Colonic mucosa (tissue), 4 donors: ENCODE measurements at regions not wholly inside any gene's neighbourhood (a gene's known extent, or its start where the extent isn't known, plus 50 kb on each side); places are given as distances from the start of the nearest gene placed in this dataset.

Experiments used
- DNase-seq: peaks from one replicate; pipeline ENCODE4 v3.0.0-alpha.2; 2020
- H3K27ac ChIP-seq: fragments of 200-600 bp; one replicate; pipeline ENCODE4 v1.8.0; 2021
- H3K27me3 ChIP-seq: fragments of 200-600 bp; one replicate; pipeline ENCODE4 v1.8.0; 2021
- H3K36me3 ChIP-seq: fragments of 200-600 bp; one replicate; pipeline ENCODE4 v1.8.0; 2021
- H3K4me1 ChIP-seq: fragments of 200-600 bp; one replicate; pipeline ENCODE4 v1.8.0; 2021; ENCODE audit warnings: mild to moderate bottlenecking
- H3K4me3 ChIP-seq: fragments of 200-600 bp; one replicate; pipeline ENCODE4 v1.8.0; 2021
- H3K9ac ChIP-seq, 2 donors: one replicate each; pipeline ENCODE4 v1.7.0; 2013; ENCODE audit warnings: control low read depth in 2 of 2, low read depth in 2 of 2, low read length in 2 of 2
- H3K9me3 ChIP-seq: fragments of 200-600 bp; one replicate; pipeline ENCODE4 v1.8.0; 2021
- intact Hi-C: fragments of 100-400 bp; cut with DNase I; formaldehyde crosslinking; loops from one replicate; pipeline ENCODE4 v1.14.1; 2022
- TF ChIP-seq, protein P1 (sequence below): fragments of 200-600 bp; IDR thresholded peaks from one replicate; pipeline ENCODE4 v1.8.0; 2022; ENCODE audit warnings: antibody characterized with exemption, mild to moderate bottlenecking
- donor health status: healthy.
- donor health status: DM: no; HTN: no; CAD: no.
- donor health status: DM: no; HTN: no; CAD: no.

DNA sequence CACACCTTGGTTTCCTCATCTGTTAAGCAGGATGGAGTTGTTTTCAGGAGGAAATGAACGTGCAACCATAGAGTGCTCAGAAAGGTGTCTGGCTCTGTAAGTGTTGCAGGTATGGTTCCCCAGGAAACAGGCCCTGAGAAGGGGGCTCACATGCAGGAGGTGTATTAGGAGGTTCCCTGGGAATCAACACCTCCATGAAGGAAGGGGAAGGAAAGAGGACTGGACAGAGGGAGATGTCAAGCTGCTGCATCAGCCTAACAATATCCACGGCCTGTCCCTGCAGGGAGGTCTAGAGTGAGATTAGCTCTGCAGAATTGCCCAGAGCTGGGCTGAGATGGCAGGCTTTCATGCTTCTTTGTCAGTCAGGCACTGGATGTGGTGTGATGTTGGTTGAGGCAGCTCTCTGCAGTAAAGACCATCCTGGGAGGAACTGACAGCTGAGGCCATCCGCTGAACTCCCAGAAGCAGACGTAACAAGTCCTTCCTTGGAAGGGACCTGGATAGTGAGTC, 373.3 kb downstream of the ZNF536 start:
- Histone ChIP-seq H3K36me3 (no peaks in the 10 kb centered on the region), H3K27ac (no peak overlapping the region)
- intact Hi-C loops, result no loop called here

DNA sequence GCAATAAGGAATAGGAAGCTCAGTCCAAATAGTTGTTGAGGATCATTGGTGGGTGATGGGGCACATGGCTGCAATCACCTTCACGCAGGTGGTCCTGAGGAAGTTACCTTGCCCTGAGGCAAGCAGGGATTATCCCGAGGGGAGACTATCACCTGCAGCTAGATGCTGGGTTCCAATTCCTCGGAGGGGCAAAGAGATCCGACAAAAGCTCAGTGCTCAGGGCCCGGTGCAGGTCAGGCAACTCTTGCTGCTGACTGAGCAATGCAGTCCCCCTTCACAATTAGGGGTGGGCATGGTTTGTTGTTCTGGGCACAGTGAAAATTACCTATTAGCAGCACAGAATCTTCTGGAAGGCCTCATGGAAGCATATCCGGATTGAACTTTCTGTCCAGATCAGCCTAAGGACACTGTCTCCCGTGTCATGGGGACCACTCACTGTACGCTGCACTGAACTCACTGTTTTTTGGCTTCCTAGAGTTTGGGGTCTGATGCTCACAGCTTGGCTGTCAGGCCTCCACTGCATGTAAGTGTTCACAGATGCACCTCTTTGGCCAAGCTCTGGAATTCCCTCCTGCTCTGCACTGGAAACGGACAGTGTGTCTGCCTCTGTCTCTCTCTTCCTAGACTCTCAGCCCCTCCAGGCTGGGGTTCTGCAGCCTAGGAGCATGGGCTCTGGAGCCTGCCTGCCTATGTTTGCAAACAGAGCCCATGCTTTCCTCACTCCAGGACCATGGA, 372.7 kb downstream of the ZNF536 start:
- no peaks in the 10 kb centered on the region for H3K4me1 ChIP-seq
- no peak overlapping the region for H3K27ac ChIP-seq
- H3K36me3 ChIP-seq, result no peaks in the 10 kb centered on the region
- TF ChIP-seq, protein P1, sequence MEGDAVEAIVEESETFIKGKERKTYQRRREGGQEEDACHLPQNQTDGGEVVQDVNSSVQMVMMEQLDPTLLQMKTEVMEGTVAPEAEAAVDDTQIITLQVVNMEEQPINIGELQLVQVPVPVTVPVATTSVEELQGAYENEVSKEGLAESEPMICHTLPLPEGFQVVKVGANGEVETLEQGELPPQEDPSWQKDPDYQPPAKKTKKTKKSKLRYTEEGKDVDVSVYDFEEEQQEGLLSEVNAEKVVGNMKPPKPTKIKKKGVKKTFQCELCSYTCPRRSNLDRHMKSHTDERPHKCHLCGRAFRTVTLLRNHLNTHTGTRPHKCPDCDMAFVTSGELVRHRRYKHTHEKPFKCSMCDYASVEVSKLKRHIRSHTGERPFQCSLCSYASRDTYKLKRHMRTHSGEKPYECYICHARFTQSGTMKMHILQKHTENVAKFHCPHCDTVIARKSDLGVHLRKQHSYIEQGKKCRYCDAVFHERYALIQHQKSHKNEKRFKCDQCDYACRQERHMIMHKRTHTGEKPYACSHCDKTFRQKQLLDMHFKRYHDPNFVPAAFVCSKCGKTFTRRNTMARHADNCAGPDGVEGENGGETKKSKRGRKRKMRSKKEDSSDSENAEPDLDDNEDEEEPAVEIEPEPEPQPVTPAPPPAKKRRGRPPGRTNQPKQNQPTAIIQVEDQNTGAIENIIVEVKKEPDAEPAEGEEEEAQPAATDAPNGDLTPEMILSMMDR, result no peak
- H3K27me3 ChIP-seq, result no peaks in the 10 kb centered on the region
- DNase-seq, result no peak
- no peak overlapping the region for H3K4me3 ChIP-seq
- no peaks in the 10 kb centered on the region for H3K9me3 ChIP-seq
- intact Hi-C loops, result no loop called here
- no peak overlapping the region for H3K9ac ChIP-seq

More for the DNA sequence above, 373.3 kb downstream of the ZNF536 start:
- no peak overlapping the region for H3K9ac ChIP-seq
- TF ChIP-seq, protein P1, result no peak
- no peaks in the 10 kb centered on the region for H3K27me3 ChIP-seq
- H3K4me3 ChIP-seq, result no peak overlapping the region
- no peak for DNase-seq
- no peaks in the 10 kb centered on the region for H3K9me3 ChIP-seq
- H3K4me1 ChIP-seq, result no peaks in the 10 kb centered on the region

DNA sequence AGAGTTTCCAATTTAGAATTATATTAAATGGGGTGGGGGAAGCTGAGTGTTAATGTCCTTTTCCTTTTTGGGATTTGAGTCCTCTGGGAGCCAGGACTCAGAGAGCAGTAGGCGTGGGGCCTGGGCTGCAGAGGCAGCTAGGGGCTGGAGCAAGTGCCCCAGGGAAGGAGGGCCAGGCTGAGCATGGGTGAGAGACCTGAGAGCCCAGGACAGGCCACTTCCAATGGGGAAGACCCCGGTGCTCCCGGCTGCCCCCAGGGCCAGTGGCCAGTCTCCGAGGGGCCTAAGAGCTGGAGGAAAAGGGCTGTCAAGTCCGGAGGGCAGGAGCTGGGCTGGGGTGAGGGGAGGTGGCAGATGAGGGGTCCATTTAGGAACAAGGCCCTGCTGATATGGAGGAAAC, 371.5 kb downstream of the ZNF536 start:
- no peak overlapping the region for H3K4me3 ChIP-seq
- H3K4me1 ChIP-seq, result no peaks in the 10 kb centered on the region
- TF ChIP-seq, protein P1, result no peak
- no peak overlapping the region for H3K27ac ChIP-seq
- H3K9ac ChIP-seq, result no peak overlapping the region
- no peaks in the 10 kb centered on the region for H3K27me3 ChIP-seq
- intact Hi-C loops, result no loop called here
- no peaks in the 10 kb centered on the region for H3K9me3 ChIP-seq
- no peaks in the 10 kb centered on the region for H3K36me3 ChIP-seq
- no peak for DNase-seq

DNA sequence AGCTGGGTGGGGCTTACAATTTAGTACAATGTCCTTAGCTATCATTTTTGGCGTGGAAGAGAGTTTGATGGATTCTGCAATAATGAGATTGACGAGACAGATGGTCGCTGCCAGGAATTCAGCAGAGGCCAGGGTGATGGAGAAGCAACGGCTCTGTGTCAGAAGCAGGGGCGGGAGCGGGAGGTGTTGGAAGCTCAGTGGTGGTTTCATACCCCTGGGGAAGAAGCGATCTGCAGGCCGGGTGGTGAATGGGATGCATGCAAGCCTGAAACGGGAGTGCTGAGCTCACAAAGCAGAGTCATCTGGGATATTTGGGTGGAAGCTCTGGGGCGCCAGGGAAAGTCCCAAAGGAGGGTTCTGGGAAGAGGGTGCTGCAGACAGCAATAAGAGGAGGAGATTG, 370.8 kb downstream of the ZNF536 start:
- Histone ChIP-seq H3K27ac (no peak overlapping the region), H3K4me1 (no peaks in the 10 kb centered on the region), H3K4me3 (no peak overlapping the region), H3K9ac (no peak overlapping the region), H3K27me3 (no peaks in the 10 kb centered on the region), H3K9me3 (no peaks in the 10 kb centered on the region), H3K36me3 (no peaks in the 10 kb centered on the region)
- TF ChIP-seq, protein P1, result no peak
- intact Hi-C loops, result no loop called here
- no peak for DNase-seq

DNA sequence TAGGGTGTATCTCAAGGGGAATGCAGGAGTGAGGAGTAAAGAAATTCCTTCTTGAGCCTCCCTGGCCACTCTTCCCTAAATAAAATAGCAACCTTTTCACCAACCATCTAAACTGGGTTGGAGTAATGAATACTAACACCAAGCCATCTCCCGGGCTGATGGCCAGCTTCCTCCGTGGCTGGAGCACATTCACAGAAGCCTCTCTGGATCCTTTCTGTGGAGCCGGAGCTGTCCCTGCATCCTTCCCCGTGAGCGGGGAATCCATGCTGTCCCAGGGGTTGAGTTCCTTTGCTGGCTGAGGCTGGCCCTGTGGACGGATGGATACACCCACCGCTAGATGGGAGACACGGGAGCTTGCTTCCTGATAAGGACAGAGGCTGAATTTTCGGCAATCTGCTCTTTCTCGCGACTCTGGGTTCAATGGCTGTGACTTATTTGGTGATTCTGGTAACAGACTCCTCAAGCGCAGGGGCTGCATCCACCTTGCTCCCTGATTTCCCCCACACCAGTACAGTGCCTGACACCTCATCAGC, 370.3 kb downstream of the ZNF536 start:
- no peaks in the 10 kb centered on the region for H3K27me3 ChIP-seq
- TF ChIP-seq, protein P1, result no peak
- no peak for DNase-seq
- no peak overlapping the region for H3K4me3 ChIP-seq
- H3K9me3 ChIP-seq, result no peaks in the 10 kb centered on the region
- H3K27ac ChIP-seq, result no peak overlapping the region
- no peaks in the 10 kb centered on the region for H3K36me3 ChIP-seq
- no peaks in the 10 kb centered on the region for H3K4me1 ChIP-seq
- intact Hi-C loops, result no loop called here
- H3K9ac ChIP-seq, result no peak overlapping the region
